HepG2 (cell line): ENCODE measurements at regions not wholly inside any gene's neighbourhood (a gene's known extent, or its start where the extent isn't known, plus 50 kb on each side); places are given as distances from the start of the nearest gene placed in this dataset.

Source experiments
- ATAC-seq: fragments of 200-7000 bp; cut with Tn5 transposase; 3 replicates; pipeline ENCODE4 v1.9.1; 2020; ENCODE audit warnings: mild to moderate bottlenecking, moderate library complexity
- BruUV-seq: library from RNA; stranded (reverse); fragments of 400-500 nt; replicated peaks from 2 replicates; lab custom pipeline; 2021; lab: Mats Ljungman, UMichigan
- CTCF ChIA-PET: fragments of 300-600 bp; formaldehyde crosslinking; extraction: SDS; loops from one replicate; lab custom pipeline; 2021; ENCODE audit warnings: low total read pairs, inconsistent platforms, low intra/inter-chr PET ratio; lab: Yijun Ruan, JAX
- POLR2A ChIA-PET: fragments of 350-600 bp; sonication (Branson Sonifier 250); formaldehyde crosslinking; loops from one replicate; lab custom pipeline; 2020; ENCODE audit warnings: antibody characterized with exemption, inconsistent platforms; lab: Yijun Ruan, JAX
- DNase-seq: peaks from one replicate; pipeline ENCODE4 v3.0.0-alpha.2; 2015; ENCODE audit warnings: low spot score
- FAIRE-seq: peaks from 3 replicates; lab custom pipeline; 2011; peaks lifted over from hg19 to GRCh38; lab: Jason Lieb, UNC
- H2AFZ ChIP-seq: one replicate; pipeline ENCODE4 v1.6.1; 2011; ENCODE audit warnings: low read length, inconsistent platforms
- H3K27ac ChIP-seq: fragments of 300-600 bp; 3 replicates; pipeline ENCODE4 v1.8.0; 2011; ENCODE audit warnings: mixed run types, mild to moderate bottlenecking, mixed read lengths, low read length, inconsistent platforms; ENCODE audit not compliant: insufficient read depth; ENCODE audit errors: extremely low read length
- H3K27me3 ChIP-seq, 2 experiments: fragments of 200-600 bp in 1 of 2; 2 replicates in 1 of 2; 3 replicates in 1 of 2; pipeline versions ENCODE4 v1.6.0 to v1.8.0; 2011; ENCODE audit warnings: low read length in 2 of 2, mild to moderate bottlenecking in 2 of 2, moderate library complexity in 2 of 2, inconsistent platforms in 1 of 2; ENCODE audit not compliant: insufficient read depth in 2 of 2, control insufficient read depth in 1 of 2
- H3K36me3 ChIP-seq, 2 experiments: fragments of 200-600 bp in 1 of 2; replicated peaks in 1 of 2; 2 replicates in 1 of 2; 3 replicates in 1 of 2; pipeline versions ENCODE4 v1.5.1 to v1.8.0; 2011; ENCODE audit warnings: low read length in 2 of 2, inconsistent platforms in 1 of 2; ENCODE audit not compliant: insufficient read depth in 2 of 2, control insufficient read depth in 1 of 2
- H3K4me1 ChIP-seq: 2 replicates; pipeline ENCODE4 v1.5.1; 2012; ENCODE audit warnings: low read length, inconsistent platforms; ENCODE audit not compliant: insufficient read depth
- H3K4me2 ChIP-seq: 2 replicates; pipeline ENCODE4 v1.6.0; 2011; ENCODE audit warnings: low read depth, low read length, inconsistent platforms
- H3K4me3 ChIP-seq, 3 experiments: fragments of 200-600 bp in 1 of 3; sonication (generic), shearing (Covaris generic) in 1 of 3; replicated peaks in 1 of 3; 2 replicates each; pipeline ENCODE4 v1.5.1; 2011 to 2016; ENCODE audit warnings: low read length in 3 of 3, inconsistent platforms in 2 of 3, low read depth in 2 of 3, mild to moderate bottlenecking in 2 of 3, control low read depth in 1 of 3, mixed read lengths in 1 of 3; ENCODE audit not compliant: insufficient read depth in 1 of 3
- H3K79me2 ChIP-seq: one replicate; pipeline ENCODE4 v1.6.1; 2011; ENCODE audit warnings: low read length, inconsistent platforms; ENCODE audit not compliant: insufficient read depth
- H3K9ac ChIP-seq: 2 replicates; pipeline ENCODE4 v1.6.0; 2011; ENCODE audit warnings: mild to moderate bottlenecking, low read depth, low read length, inconsistent platforms; ENCODE audit not compliant: insufficient read depth
- H3K9me3 ChIP-seq: 2 replicates; pipeline ENCODE4 v1.5.1; 2012; ENCODE audit warnings: mild to moderate bottlenecking, low read length
- H4K20me1 ChIP-seq: 2 replicates; pipeline ENCODE4 v1.6.0; 2011; ENCODE audit warnings: inconsistent platforms, mild to moderate bottlenecking, low read length, moderate library complexity; ENCODE audit not compliant: insufficient read depth
- FIP1L1 ChIP-seq: fragments of 200-400 bp; formaldehyde crosslinking; IDR thresholded peaks from 2 replicates; pipeline ENCODE4 v1.6.1; 2018; ENCODE audit warnings: low read depth, mild to moderate bottlenecking, low read length, moderate library complexity, borderline replicate concordance; ENCODE audit not compliant: insufficient read depth
- HOXA7 ChIP-seq: sonication (generic); formaldehyde crosslinking; IDR thresholded peaks from 2 replicates; pipeline ENCODE4 v1.8.1; 2022; ENCODE audit warnings: mild to moderate bottlenecking, missing genetic modification reagents, moderate library complexity
- IRF2 ChIP-seq: IDR thresholded peaks from 2 replicates; pipeline ENCODE4 v1.6.1; 2018; ENCODE audit warnings: missing genetic modification reagents, missing compliant biosample characterization
- KDM5B ChIP-seq: sonication (generic); formaldehyde crosslinking; IDR thresholded peaks from 2 replicates; pipeline ENCODE4 v1.4.0; 2020; ENCODE audit warnings: missing genetic modification reagents, mild to moderate bottlenecking, borderline replicate concordance
- MXD1 ChIP-seq: sonication (generic); formaldehyde crosslinking; IDR thresholded peaks from 2 replicates; pipeline ENCODE4 v1.4.0; 2020; ENCODE audit warnings: mild to moderate bottlenecking, missing genetic modification reagents
- PAXIP1 ChIP-seq: sonication (generic); formaldehyde crosslinking; conservative IDR thresholded peaks from 2 replicates; pipeline ENCODE4 v1.4.0; 2020; ENCODE audit warnings: mild to moderate bottlenecking, missing genetic modification reagents, moderate library complexity
- PBX3 ChIP-seq: sonication (generic); formaldehyde crosslinking; IDR thresholded peaks from 2 replicates; pipeline ENCODE4 v1.8.1; 2023; ENCODE audit warnings: missing genetic modification reagents, inconsistent platforms, borderline replicate concordance
- ZKSCAN1 ChIP-seq: fragments of 150-350 bp; IDR thresholded peaks from 2 replicates; pipeline ENCODE4 v1.6.1; 2014; ENCODE audit warnings: low read length
- ZNF142 ChIP-seq: sonication (generic); formaldehyde crosslinking; IDR thresholded peaks from 2 replicates; pipeline ENCODE4 v1.4.0; 2020; ENCODE audit warnings: missing genetic modification reagents
- ZNF234 ChIP-seq: sonication (generic); formaldehyde crosslinking; conservative IDR thresholded peaks from 2 replicates; pipeline ENCODE4 v1.5.1; 2020; ENCODE audit warnings: mild to moderate bottlenecking, missing genetic modification reagents
- ZNF264 ChIP-seq: sonication (generic); formaldehyde crosslinking; IDR thresholded peaks from 2 replicates; pipeline ENCODE4 v1.4.0; 2020; ENCODE audit warnings: missing genetic modification reagents
- ZNF350 ChIP-seq: sonication (generic); formaldehyde crosslinking; IDR thresholded peaks from 2 replicates; pipeline ENCODE4 v1.4.0; 2020; ENCODE audit warnings: mild to moderate bottlenecking, low read depth, missing genetic modification reagents, borderline replicate concordance
- ZNF629 ChIP-seq: sonication (generic); formaldehyde crosslinking; conservative IDR thresholded peaks from 2 replicates; pipeline ENCODE4 v1.5.0; 2020; ENCODE audit warnings: missing genetic modification reagents
- WGBS: methylation state at CpG from one replicate; pipeline ENCODE4 v1.1.6; 2017; ENCODE audit warnings: low lambda C conversion rate; 5-methylcytosine and 5-hydroxymethylcytosine counted together
- in situ Hi-C: cut with HindIII; loops from 2 replicates; pipeline ENCODE4 v1.10.0; 2017; ENCODE audit warnings: low pct_unique_long_range_greater_than_20kb; ENCODE audit not compliant: extremely low pct_ligation_motif_present
- intact Hi-C: fragments of 100-400 bp; cut with micrococcal nuclease; formaldehyde crosslinking; loops from one replicate; pipeline ENCODE4 v1.10.0; 2022; ENCODE audit not compliant: unreplicated experiment

GRCh38 chr22:22974156-22974555 is 86.5 kb downstream of the IGLL5 start:
- DNase-seq (no peak), ATAC-seq (no peak), FAIRE-seq (no peak)
- H3K36me3 ChIP-seq: no peaks in the 10 kb centered on the region
- H3K79me2 ChIP-seq: no peaks in the 10 kb centered on the region
- no peak overlapping the region for H2AFZ ChIP-seq
- WGBS: 3% methylated on average over 3 of the region's 3 CpGs
- BruUV-seq: no TSS peak
- H4K20me1 ChIP-seq: no peaks in the 10 kb centered on the region
- no peak overlapping the region for H3K9ac ChIP-seq
- in situ Hi-C loops: loop anchor here (25.0 kb wide), 2 partner anchors 313 to 413 kb away; no protein-coding TSS in a partner anchor
- intact Hi-C loops: no loop called here
- H3K4me1 ChIP-seq: no peaks in the 10 kb centered on the region
- POLR2A ChIA-PET: no interaction called here
- no peak overlapping the region for H3K4me3 ChIP-seq
- no peak overlapping the region for H3K27ac ChIP-seq
- no peak overlapping the region for H3K4me2 ChIP-seq
- no peaks in the 10 kb centered on the region; a peak in 1 of 5 replicates for H3K27me3 ChIP-seq
- no peaks in the 10 kb centered on the region for H3K9me3 ChIP-seq
- CTCF ChIA-PET: no interaction called here
- no peak for TF ChIP-seq MXD1 (CRISPR knock-in tag)
- no peak for TF ChIP-seq ZNF629 (CRISPR knock-in tag)
- no peak for TF ChIP-seq ZNF142
- TF ChIP-seq ZNF234: no peak
- no peak for TF ChIP-seq IRF2
- TF ChIP-seq ZNF264: no peak
- no peak for TF ChIP-seq KDM5B (CRISPR knock-in tag)
- TF ChIP-seq PAXIP1: no peak
- TF ChIP-seq FIP1L1: no peak
- TF ChIP-seq ZKSCAN1: no peak
- TF ChIP-seq ZNF350 (CRISPR knock-in tag): no peak
- no peak for TF ChIP-seq PBX3 (CRISPR knock-in tag)
- TF ChIP-seq HOXA7 (CRISPR knock-in tag): no peak
